Myocyte (in vitro differentiated cells): ENCODE measurements at regions not wholly inside any gene's neighbourhood (a gene's known extent, or its start where the extent isn't known, plus 50 kb on each side); places are given as distances from the start of the nearest gene placed in this dataset.
"Not testable (repeated sequence)": the region's sequence is repeated elsewhere in the genome, so short reads cannot be mapped to it uniquely, and the experiment has no call there.

Experiments
- DNase-seq: peaks from one replicate; pipeline ENCODE4 v3.0.0-alpha.2; 2012; ENCODE audit warnings: low read depth

GRCh38 chr16:56019274-56019673, 144.1 kb upstream of the CES5A start:
- no peak for DNase-seq

- DNase-seq = peak; percentile 18
Observed at GRCh38 chr16:56013962-56014552, 138.9 kb upstream of the CES5A start.

DNA sequence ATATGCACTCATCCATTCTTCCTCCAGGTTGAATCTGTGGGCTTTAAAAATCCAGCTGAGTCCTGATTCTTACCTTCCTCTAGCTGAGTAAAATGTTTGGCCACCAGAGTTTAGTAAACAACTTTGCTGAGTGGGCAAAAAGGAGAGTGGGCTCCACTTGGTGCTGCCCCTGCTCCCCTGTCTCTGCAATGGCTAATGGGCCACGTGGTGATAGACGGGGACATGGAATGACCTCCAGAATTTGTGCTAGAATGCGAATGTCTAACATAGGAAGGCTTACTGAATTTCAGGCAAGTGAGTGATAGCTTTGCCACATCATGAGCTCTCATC, 137.3 kb upstream of the CES5A start:
- no peak for DNase-seq

DNA sequence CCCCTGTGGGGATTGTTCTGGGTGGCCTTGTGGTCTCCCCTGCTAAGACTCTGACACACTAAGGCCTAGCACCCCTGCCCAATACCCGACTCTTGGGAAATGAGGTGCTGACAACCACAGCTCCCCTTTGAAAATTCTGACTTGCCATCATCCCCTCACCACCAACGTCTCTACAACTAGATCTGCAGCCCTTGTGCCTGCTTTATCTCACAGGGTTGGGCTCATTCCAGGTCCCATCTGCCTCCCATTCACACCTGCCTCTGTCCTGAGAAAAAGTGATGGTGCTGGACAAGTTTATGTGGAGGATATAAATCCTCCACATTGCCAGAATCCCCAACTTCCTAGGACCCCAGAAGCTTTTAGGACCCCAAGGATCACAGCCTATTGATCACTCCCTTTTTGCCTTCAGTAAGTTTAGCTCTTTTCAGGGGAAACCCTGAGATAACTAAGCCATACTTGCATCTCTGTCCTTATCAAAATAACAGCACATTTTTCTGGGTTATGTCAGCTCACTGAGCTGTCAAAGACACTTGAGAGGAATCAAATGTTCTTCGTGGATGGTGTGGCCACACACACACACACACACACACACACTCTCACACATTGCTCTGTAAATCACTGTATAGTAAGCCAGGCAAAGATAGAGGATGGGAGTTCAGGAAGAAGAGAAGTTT, 136.8 kb upstream of the CES5A start:
- DNase-seq = no peak

DNA sequence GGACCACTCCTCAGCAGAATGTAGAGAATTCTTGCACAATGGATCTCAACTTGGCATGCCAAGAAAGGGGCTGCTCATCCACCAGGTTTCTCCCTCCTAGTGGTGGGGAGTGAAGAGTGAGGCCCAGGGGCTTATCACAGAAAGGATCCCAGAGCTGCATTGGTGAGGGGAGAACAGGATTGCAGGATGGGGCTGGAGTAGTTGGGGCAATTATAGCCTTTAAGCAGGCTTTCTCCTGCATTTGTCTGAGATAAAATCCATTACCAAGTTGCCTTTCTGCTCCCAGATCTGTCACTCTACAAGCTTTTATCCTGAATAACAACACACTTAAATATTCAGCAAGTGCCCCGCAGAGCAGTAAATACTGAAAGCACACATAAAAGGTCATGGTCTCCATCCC, 130.8 kb upstream of the CES5A start:
- no peak for DNase-seq

DNA sequence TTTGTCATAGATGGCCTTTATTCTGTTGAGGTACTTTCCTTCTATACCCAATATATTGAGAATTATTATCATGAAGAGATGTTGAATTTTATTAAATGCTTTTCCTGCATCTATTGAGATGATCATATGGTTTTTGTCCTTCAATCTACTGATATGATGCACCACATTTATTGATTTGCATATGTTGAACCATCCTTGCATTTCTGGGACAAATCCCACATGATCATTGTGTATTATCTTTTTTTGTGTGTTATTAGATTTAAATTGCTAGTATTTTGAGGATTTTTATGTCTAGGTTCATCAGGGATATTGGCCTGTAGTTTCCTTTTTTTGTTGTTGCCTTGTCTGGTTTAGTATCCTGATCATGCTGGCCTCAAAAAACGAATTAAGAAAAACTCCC, 124.5 kb upstream of the CES5A start:
- DNase-seq = no peak

GRCh38 chr16:55993088-55993487, 117.9 kb upstream of the CES5A start:
- DNase-seq = no peak

GRCh38 chr16:55992551-55992950, 117.4 kb upstream of the CES5A start:
- DNase-seq = no peak

GRCh38 chr16:55991843-55992242, 116.7 kb upstream of the CES5A start:
- DNase-seq = no peak

DNA sequence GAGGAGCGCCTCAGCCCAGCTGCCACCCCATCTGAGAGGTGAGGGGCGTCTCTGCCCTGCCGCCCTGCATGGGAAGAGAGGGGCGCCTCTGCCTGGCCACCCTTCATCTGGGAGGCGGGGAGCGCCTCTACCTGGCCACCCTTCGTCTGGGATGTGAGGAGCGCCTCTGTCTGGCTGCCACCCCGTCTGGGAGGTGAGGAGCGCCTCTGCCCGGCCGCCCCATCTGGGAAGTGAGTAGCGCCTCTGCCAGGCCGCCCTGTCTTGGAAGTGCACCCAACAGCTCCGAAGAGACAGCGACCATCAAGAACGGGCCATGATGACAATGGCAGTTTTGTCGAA, 114.4 kb upstream of the CES5A start:
- DNase-seq = no peak

DNA sequence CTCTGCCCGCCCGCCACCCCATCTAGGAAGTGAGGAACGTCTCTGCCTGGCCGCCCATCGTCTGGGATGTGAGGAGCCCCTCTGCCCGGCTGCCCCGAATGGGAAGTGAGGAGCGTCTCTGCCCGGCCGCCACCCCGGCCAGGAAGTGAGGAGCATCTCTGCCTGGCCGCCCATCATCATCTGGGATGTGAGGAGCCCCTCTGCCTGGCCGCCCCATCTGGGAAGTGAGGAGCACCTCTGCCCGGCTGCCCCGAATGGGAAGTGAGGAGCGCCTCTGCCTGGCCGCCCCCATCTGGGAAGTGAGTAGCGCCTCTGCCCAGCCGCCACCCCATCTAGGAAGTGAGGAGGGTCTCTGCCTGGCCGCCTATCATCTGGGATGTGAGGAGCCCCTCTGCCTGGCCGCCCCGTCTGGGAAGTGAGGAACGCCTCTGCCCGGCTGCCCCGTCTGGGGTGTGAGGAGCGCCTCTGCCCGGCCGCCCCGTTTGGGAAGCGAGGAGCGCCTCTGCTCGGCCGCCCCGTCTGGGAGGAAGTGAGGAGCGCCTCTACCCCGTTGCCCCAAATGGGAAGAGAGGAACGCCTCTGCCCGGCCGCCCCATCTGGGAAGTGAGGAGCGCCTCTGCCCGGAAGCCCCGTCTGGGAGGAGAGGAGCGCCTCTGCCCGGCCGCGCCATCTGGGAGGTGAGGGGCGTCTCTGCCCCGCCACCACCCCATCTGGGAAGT, 113.8 kb upstream of the CES5A start:
- DNase-seq = not testable (repeated sequence)

GRCh38 chr16:55988013-55988412, 112.8 kb upstream of the CES5A start:
- DNase-seq = no peak

GRCh38 chr16:55982597-55982996, 107.4 kb upstream of the CES5A start:
- no peak for DNase-seq

DNA sequence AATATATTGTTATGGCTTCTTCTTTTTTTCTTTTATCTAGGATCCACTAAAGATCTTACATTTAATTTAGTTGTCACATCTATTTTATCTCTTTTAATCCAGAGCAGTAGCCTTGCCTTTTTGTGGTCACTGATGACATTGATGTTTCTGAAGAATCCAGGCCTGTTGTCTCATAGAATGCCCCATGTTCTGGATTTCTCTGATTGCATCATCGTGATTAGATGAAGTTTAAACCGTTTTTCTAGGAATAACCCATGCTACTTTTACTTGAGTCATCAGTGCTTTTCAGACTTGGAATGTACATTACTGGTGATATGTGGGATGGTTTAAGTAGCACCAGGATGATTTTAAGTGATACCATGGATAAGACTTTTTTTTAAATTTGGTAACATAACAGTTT, 106.4 kb upstream of the CES5A start:
- DNase-seq = no peak

GRCh38 chr16:55976815-55977214, 101.6 kb upstream of the CES5A start:
- no peak for DNase-seq

DNA sequence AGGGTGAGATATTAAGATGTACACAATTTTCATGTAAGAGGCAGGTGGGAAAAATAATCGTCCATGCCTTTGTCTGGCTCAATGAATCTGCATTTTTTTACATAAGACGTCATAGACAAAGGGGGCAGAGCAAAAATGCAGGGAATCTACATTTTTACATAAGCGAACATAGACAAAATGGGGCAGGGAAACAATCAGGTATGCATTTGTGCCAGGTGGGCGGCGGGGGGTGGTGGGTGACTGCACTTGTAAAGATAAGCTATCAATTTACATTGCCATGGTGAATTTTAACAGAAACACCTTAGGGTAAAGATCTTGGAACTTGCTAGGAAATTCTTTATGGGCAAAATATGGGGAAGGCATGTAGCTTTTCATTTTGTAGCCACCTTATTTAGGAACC, 96.3 kb upstream of the CES5A start:
- no peak for DNase-seq

- no peak for DNase-seq
Observed at GRCh38 chr16:55968221-55968620, 93.0 kb upstream of the CES5A start.

- no peak for DNase-seq
Observed at GRCh38 chr16:55964923-55965475, 89.8 kb upstream of the CES5A start.

- no peak for DNase-seq
Observed at GRCh38 chr16:55955845-55956244, 80.7 kb upstream of the CES5A start.

GRCh38 chr16:55955424-55955823, 80.3 kb upstream of the CES5A start:
- DNase-seq = no peak

DNA sequence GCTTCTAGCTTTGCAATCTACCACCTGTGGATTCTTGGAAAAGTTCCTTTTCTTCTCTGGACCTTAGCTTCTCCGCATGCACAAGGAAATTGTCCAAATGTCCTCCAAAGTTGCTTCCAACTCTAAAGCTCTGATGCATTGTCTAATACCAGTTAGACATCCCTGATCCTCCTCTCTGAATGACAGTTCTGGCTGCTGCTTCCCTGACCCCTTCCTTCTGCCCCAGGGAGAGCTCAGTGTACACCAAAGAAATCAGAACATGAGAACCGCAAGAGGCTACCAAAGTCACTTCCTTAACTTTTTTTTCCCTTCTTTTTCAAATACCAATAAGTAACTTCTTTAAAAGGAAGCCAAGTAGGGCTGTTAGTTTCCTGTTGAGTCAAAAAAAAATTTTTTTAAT, 79.7 kb upstream of the CES5A start:
- no peak for DNase-seq

DNA sequence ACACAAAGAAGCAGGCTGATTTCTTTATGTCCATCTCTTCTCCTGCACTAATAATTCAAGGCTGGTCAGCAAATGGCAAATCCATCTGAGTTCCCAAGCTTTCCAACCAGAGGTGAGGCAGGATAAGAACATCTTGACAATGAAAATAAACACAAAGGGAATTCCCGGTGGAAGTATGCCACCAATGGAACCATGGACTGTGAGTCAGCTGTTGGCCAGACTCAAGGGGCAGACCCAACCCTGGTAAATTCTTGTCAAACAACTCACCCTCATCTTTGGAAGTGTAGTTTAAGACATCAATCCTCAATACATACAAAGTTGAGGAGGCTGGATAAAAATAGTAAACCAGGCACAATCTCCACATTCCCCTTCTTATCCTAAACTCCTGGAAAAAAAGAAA, 74.3 kb upstream of the CES5A start:
- DNase-seq = no peak

DNA sequence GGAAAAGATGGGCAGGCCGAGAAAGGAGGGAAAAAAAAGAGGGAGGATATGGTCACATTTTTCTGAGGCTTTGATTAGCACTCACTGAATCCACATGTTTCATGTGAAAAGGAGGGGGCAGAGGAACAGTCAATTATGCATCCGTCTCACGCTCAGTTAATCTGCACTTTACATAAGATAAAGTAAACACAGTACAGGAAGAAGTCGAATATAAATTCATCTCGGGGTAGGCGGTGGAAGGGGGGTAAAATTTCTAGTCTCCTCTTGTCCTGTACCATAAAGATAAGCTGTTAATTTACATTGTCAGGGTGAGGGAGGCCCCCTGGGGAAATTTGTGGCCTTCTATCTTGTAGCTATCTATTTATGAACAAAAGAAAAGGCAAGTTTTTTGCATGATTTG, 73.1 kb upstream of the CES5A start:
- no peak for DNase-seq
